Upper lobe of left lung (tissue), 6 donors: ENCODE measurements at regions not wholly inside any gene's neighbourhood (a gene's known extent, or its start where the extent isn't known, plus 50 kb on each side); places are given as distances from the start of the nearest gene placed in this dataset.

Experiments used
- ATAC-seq, 2 donors: fragments of 200-7000 bp; cut with Tn5 transposase; one replicate each; pipeline ENCODE4 v1.9.1; 2022; ENCODE audit warnings: mild to moderate bottlenecking in 2 of 2, moderate library complexity in 2 of 2; ENCODE audit not compliant: low FRiP score in 2 of 2
- DNase-seq, 2 donors: peaks; one replicate each; pipeline ENCODE4 v3.0.0-alpha.2; 2019 to 2020
- H3K27ac ChIP-seq, 4 donors: fragments of 200-600 bp; sonication (generic); one replicate each; pipeline ENCODE4 v1.5.1; 2016 to 2019
- H3K27me3 ChIP-seq, 4 donors: fragments of 200-600 bp; sonication (generic); one replicate each; pipeline ENCODE4 v1.5.1; 2017 to 2019
- H3K36me3 ChIP-seq, 4 donors: fragments of 200-600 bp; sonication (generic); one replicate each; pipeline ENCODE4 v1.5.1; 2016 to 2019
- H3K4me1 ChIP-seq, 4 donors: fragments of 200-600 bp; sonication (generic); one replicate each; pipeline ENCODE4 v1.5.1; 2018 to 2019
- H3K4me3 ChIP-seq, 4 donors: fragments of 200-600 bp; sonication (generic); one replicate each; pipeline ENCODE4 v1.5.1; 2017 to 2019; ENCODE audit warnings: mild to moderate bottlenecking in 2 of 4, moderate library complexity in 1 of 4
- H3K9me3 ChIP-seq, 4 donors: fragments of 200-600 bp; sonication (generic); one replicate each; pipeline ENCODE4 v1.5.1; 2018 to 2019
- CTCF ChIP-seq, 6 experiments: fragments of 450-650 bp in 4 of 6; fragments of 200-600 bp in 2 of 6; sonication (generic) in 2 of 6; IDR thresholded peaks; one replicate each; pipeline ENCODE4 v1.5.1; 2016 to 2019; ENCODE audit warnings: antibody characterized with exemption in 6 of 6
- EP300 ChIP-seq, 4 donors: sonication (generic); formaldehyde crosslinking; IDR thresholded peaks; one replicate each; pipeline ENCODE4 v1.5.1; 2017; ENCODE audit warnings: antibody characterized with exemption in 4 of 4, control low read depth in 2 of 4
- POLR2A ChIP-seq, 4 donors: fragments of 450-650 bp; IDR thresholded peaks; one replicate each; pipeline ENCODE4 v1.5.1; 2016 to 2017; ENCODE audit warnings: antibody characterized with exemption in 4 of 4, mild to moderate bottlenecking in 2 of 4
- POLR2AphosphoS5 ChIP-seq, 2 donors: sonication (generic); formaldehyde crosslinking; IDR thresholded peaks; one replicate each; pipeline ENCODE4 v1.5.1; 2017; ENCODE audit warnings: antibody characterized with exemption in 2 of 2
- WGBS, 2 donors: methylation state at CpG; one replicate each; pipeline ENCODE4 v1.1.5; 2017 to 2018; 5-methylcytosine and 5-hydroxymethylcytosine counted together
- donor health status: DM: no; HTN: no; CAD: no; lungs with moderate emphysema.
- donor health status: DM: no; HTN: yes; CAD: no; lungs with severe emphysema.

GRCh38 chrX:139078761-139079280, 367.3 kb upstream of the FGF13 start:
- Histone ChIP-seq H3K9me3 (no peaks in the 10 kb centered on the region), H3K4me1 (no peaks in the 10 kb centered on the region), H3K36me3 (no peaks in the 10 kb centered on the region), H3K27ac (no peak overlapping the region), H3K4me3 (no peak overlapping the region), H3K27me3 (no peaks in the 10 kb centered on the region)
- TF ChIP-seq EP300 (IDR thresholded peaks at IDR 0.05) = no peak
- no peak for TF ChIP-seq POLR2AphosphoS5 (IDR thresholded peaks at IDR 0.05)
- TF ChIP-seq POLR2A (IDR thresholded peaks at IDR 0.05) = no peak
- no peak for TF ChIP-seq CTCF (IDR thresholded peaks at IDR 0.05)
- WGBS, 2 donors = 76 to 80% methylated on average over 7 to 8 of the region's 8 CpGs
- ATAC-seq (no peak), DNase-seq (no peak)

GRCh38 chrX:139078342-139078741, 366.8 kb upstream of the FGF13 start:
- no peak for ATAC-seq
- WGBS, 2 donors = 42 to 47% methylated on average over 1 of the region's 1 CpG

GRCh38 chrX:139077281-139078250, 366.0 kb upstream of the FGF13 start:
- ATAC-seq (no peak), DNase-seq (no peak)
- H3K4me1 ChIP-seq = no peaks in the 10 kb centered on the region
- no peak overlapping the region for H3K4me3 ChIP-seq
- 53 to 66% methylated on average over 5 of the region's 5 CpGs for WGBS, 2 donors
- TF ChIP-seq EP300 (IDR thresholded peaks at IDR 0.05) (no peak), POLR2AphosphoS5 (IDR thresholded peaks at IDR 0.05) (no peak), CTCF (IDR thresholded peaks at IDR 0.05) (no peak)
- no peaks in the 10 kb centered on the region for H3K27me3 ChIP-seq
- no peaks in the 10 kb centered on the region for H3K36me3 ChIP-seq
- no peaks in the 10 kb centered on the region for H3K9me3 ChIP-seq
- no peak overlapping the region for H3K27ac ChIP-seq

More at GRCh38 chrX:139078342-139078741, 366.8 kb upstream of the FGF13 start:
- H3K27ac ChIP-seq = no peak overlapping the region
- no peaks in the 10 kb centered on the region for H3K9me3 ChIP-seq
- no peak for DNase-seq
- TF ChIP-seq EP300 (IDR thresholded peaks at IDR 0.05) (no peak), CTCF (IDR thresholded peaks at IDR 0.05) (no peak), POLR2AphosphoS5 (IDR thresholded peaks at IDR 0.05) (no peak), POLR2A (IDR thresholded peaks at IDR 0.05) (no peak)
- no peaks in the 10 kb centered on the region for H3K36me3 ChIP-seq
- no peaks in the 10 kb centered on the region for H3K27me3 ChIP-seq
- no peak overlapping the region for H3K4me3 ChIP-seq
- no peaks in the 10 kb centered on the region for H3K4me1 ChIP-seq

GRCh38 chrX:139063364-139063763, 351.8 kb upstream of the FGF13 start:
- Histone ChIP-seq H3K9me3 (no peaks in the 10 kb centered on the region), H3K36me3 (no peaks in the 10 kb centered on the region), H3K4me1 (no peaks in the 10 kb centered on the region), H3K27ac (no peak overlapping the region), H3K27me3 (no peaks in the 10 kb centered on the region), H3K4me3 (no peak overlapping the region)
- ATAC-seq = no peak
- DNase-seq = no peak
- TF ChIP-seq EP300 (IDR thresholded peaks at IDR 0.05) = no peak
- WGBS, 2 donors = 50 to 73% methylated on average over 2 of the region's 2 CpGs

GRCh38 chrX:139058831-139059495, 347.4 kb upstream of the FGF13 start:
- 60 to 67% methylated on average over 4 of the region's 4 CpGs for WGBS, 2 donors
- H3K27me3 ChIP-seq = no peaks in the 10 kb centered on the region
- DNase-seq (no peak), ATAC-seq (no peak)
- H3K27ac ChIP-seq = no peak overlapping the region
- no peaks in the 10 kb centered on the region for H3K4me1 ChIP-seq
- TF ChIP-seq POLR2AphosphoS5 (IDR thresholded peaks at IDR 0.05) (no peak), EP300 (IDR thresholded peaks at IDR 0.05) (no peak), POLR2A (IDR thresholded peaks at IDR 0.05) (no peak), CTCF (IDR thresholded peaks at IDR 0.05) (no peak)
- no peak overlapping the region for H3K4me3 ChIP-seq
- no peaks in the 10 kb centered on the region for H3K9me3 ChIP-seq
- H3K36me3 ChIP-seq = no peaks in the 10 kb centered on the region
